HG03064 (cell line): ENCODE measurements at regions not wholly inside any gene's neighbourhood (a gene's known extent, or its start where the extent isn't known, plus 50 kb on each side); places are given as distances from the start of the nearest gene placed in this dataset.

ENCODE experiments used
- ATAC-seq: cut with Tn5 transposase; IDR thresholded peaks from one replicate; pipeline ENCODE4 v1.9.1; 2021; ENCODE audit warnings: low read depth; ENCODE audit not compliant: unreplicated experiment

DNA sequence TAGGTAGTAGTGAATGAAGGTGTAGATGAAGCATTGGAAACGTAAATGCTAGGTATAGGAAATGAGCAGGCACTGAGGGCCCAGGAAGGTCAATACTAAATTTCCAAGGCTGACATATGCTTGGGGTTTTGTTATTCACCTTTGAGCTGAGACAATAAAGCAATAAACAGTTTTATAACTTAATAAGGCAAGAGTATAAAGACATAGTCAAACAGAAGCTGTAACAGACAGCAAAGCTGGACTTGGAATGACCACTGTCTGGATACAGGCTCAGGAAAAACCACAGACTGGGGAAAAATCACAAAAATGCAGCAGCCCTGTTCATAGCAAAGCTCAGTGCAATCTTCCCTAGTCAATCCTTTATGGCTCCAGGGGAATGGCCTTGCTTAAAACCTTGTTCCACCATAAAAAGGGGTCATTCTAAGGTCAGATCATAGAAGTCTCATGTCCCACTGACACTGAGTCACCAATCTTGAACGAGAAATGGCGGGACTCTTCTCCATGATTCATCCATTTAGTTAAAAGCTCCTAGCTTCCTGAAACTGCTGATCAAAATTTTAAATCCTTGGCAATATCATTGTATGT, 493.3 kb downstream of the CMPK2 start:
- ATAC-seq = no peak

GRCh38 chr2:6381326-6381725, 484.4 kb downstream of the CMPK2 start:
- ATAC-seq = no peak

DNA sequence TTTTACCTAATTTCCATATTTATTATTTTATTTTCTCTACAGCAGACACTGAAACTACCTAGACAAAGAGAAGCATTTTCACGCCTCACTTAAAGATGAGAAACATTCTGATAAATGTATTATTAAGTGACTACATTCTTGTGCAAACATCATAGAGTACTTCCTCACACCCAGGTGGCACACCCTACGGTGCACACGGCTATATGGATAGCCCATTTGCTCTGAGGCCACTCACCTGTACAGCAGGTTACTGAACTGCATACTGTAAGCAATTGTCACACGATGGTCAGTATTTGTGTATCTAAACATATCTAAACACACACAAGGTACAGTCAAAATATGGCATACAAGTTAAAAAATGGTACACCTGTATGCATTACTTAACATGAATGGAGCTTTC, 481.4 kb downstream of the CMPK2 start:
- no peak for ATAC-seq

GRCh38 chr2:6392354-6392753, 473.4 kb downstream of the CMPK2 start:
- no peak for ATAC-seq

GRCh38 chr2:6392966-6393365, 472.7 kb downstream of the CMPK2 start:
- no peak for ATAC-seq

DNA sequence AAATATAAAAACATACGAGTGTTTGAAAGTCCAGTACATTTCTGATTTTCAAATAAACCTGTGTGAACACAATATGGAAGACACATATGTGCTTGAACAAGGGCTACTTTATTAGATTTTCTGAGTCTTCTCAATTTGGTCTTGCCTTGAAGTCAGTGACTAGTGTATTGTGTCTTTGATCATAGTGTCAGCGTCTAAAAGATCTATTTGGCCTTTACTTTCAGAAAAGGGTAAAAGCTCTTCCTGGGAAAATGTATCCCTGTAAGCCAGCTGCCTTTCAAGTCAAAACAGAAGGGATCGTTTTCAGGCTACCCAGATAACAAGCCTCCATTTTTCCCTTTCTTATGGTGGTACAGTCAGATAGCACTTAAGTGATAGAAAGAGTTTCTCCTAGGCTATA, 471.9 kb downstream of the CMPK2 start:
- ATAC-seq = no peak

- ATAC-seq = no peak
Observed at GRCh38 chr2:6394276-6394675, 471.4 kb downstream of the CMPK2 start.

DNA sequence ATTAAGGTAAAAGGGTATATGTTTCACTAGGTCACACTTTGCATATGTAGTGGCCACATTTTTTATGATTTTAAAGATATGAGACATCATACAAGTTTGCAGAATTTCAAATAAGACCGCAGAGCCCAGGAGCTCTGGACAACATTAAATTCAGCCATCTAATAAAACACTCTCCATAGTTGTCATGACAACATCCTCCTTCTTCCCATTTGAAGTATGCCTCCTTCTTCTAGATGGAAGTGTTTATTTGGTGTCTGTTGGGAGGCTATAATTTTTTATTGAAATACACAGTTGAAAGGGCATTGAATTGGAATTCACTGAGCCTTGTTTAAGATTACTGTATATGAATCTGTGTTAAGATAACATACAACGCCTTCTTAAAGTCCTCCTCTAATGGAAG, 467.3 kb downstream of the CMPK2 start:
- ATAC-seq = no peak

- ATAC-seq = no peak
Observed at GRCh38 chr2:6401301-6401700, 464.4 kb downstream of the CMPK2 start.

- no peak for ATAC-seq
Observed at GRCh38 chr2:6408057-6408456, 457.6 kb downstream of the CMPK2 start.

DNA sequence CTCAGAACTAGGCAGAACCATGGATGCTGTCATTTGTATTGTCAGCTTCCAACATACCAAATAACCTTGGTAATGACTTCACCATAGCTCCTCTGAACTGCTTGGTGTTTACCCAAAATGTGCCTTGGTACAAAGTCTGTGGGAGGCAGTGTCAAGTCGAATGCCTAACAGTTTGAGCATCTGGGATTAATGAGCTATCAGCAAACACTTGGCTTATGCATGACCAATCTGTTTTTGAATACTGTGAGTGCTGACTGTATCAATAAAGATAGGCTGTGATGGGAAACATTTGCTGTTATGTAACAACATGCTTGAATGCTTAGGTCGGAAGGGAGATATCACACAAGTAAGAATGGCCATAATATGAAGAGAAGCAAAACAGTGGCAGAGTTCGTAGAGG, 455.4 kb downstream of the CMPK2 start:
- no peak for ATAC-seq

DNA sequence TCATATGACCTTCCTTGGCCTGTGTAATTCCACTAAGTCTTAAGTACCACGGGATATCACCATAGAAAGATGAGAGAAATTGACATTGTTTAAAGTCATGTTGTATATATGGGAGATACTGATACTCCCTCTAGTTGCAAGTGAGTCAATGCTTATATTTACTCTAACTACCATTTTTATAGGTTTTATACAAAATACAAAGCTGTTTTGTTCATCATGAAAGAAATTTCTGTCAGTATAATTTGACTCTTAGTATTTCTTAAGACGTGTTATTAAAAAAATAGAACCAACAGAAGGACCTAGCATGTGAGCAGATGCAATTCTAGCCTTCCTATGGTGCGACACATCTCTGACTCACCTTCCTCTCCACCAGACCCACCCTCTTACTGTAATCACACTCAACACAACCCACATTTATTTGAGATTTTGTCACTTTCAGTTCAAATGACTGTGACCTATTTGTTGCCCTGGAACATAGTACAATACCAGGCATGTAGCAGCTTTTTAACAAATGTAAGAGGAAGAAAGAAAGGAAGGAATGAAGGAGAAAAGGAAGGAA, 453.1 kb downstream of the CMPK2 start:
- ATAC-seq = no peak

GRCh38 chr2:6417050-6417449, 448.7 kb downstream of the CMPK2 start:
- no peak for ATAC-seq

GRCh38 chr2:6418291-6418690, 447.4 kb downstream of the CMPK2 start:
- no peak for ATAC-seq

DNA sequence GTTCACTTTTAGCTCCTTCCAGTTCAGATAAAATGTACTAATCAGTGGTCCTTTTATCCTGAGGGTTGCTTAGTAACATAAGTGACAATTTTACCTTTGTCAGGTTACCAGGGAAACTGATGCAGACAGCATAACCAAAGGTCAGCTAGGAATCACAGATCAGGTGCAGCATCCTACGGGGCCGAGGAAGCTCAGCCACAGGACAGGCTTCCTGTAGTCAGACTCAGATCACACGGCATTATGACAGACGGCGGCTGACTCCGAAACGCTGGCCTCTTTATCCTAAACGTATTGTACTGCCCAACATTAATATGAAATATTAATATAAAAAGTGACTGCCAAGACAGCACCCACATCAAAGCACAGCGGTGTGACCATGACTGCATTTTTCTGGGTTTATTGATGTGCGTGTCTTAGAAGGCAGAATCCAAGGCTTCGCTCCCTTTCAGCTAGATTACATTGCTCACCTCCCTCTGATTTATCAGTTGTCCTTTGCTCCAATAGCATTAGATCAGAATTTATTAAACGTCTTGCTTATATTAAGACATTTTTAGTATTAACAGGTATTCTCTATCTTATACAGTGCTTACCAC, 444.5 kb downstream of the CMPK2 start:
- no peak for ATAC-seq

- no peak for ATAC-seq
Observed at GRCh38 chr2:6421888-6422287, 443.8 kb downstream of the CMPK2 start.

GRCh38 chr2:6423157-6423556, 442.6 kb downstream of the CMPK2 start:
- ATAC-seq = no peak

DNA sequence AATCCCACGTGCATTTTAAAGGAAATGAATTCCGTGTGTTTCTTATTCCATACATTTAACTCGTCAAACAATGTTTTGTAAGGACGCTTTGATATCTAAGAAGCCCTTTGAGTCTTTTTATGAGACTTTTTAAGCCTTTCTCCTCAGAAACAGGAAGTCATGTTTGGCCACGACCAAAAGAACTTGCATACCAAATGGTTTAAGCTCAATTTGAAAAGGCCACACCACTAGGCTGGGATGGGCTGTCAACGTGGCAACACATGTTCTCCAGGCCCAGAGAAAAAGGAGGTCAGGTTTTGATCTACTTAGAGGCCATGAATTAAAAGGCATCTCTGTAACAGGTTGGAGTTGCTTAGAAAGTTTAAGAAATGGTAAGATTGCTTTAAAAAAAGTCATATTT, 441.8 kb downstream of the CMPK2 start:
- ATAC-seq = no peak

GRCh38 chr2:6425032-6425431, 440.7 kb downstream of the CMPK2 start:
- ATAC-seq = no peak

DNA sequence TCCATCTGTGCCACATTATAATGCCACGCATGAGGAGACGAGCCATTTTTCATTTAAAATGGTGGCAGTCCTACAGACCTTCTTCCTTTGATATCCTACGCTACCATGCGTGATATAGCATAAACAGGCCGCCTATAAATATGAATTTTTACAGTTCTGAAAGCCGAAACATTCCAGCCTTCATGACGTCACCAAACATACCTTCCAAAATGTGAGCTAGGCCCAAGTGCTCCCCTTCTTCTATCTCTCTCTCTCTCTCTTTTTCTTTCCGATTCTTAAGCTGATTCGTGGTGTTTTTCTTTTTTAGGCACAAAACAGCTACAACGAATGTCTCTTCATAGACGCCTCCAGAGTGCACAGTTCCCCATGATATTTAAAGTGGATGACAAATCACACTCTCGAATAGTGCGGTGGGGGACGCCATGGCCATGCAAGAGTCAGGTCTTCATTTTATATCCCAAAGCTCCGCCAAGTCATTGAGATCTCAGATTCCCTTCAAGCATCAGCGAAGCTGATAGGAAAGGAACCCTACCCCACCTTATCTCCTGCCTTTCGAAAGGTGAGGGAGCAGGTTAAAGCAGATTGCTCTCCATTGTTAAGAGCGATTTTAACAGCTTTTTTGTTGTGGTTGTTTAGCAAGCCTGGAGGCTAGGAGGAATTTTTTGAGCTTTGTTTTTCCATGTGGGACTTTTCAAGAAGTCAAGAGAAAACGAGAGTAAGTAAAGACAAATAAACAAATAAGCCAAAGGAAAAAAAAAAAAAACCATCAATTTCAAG, 436.3 kb downstream of the CMPK2 start:
- no peak for ATAC-seq

GRCh38 chr2:6434438-6434837, 431.3 kb downstream of the CMPK2 start:
- ATAC-seq = no peak

- ATAC-seq = no peak
Observed at GRCh38 chr2:6441800-6442199, 423.9 kb downstream of the CMPK2 start.
